ENCODE measurements at regions not wholly inside any gene's neighbourhood (a gene's known extent, or its start where the extent isn't known, plus 50 kb on each side); places are given as distances from the start of the nearest gene placed in this dataset.
A peak's percentile ranks its signal among the peaks of the same experiment; 100 is the strongest.

DNA sequence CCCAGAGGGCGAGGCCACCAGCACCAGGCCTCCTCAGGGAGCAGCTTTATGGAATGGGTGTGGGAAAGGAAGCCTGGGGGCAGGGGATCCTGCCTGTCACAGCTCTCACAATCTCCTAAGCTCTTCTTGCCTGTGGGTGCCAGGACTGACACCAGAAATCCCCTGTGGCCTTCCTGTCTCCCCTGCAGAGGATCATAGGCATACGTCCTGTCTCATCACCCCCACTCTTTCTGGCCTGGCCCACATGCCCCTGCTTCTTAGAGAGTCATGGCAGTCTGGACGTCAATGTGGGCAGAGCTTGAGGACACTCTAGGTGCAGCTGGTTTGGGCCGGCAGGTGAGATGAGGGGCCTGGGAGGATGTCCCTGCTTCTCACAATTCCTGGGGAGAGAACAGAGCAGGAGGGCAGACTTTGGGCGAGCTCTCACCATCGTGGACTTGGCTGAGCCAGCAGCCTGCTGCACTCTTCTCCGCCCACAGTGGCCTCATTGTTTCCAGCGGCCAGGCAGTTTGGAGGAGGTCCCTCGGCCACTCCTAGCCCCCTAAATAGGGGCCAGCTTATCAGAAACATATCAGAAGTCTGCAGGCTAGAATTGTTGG is 67.3 kb upstream of the ZFR start:
- Histone ChIP-seq H3K9me3 (no peaks in the 10 kb centered on the region), H3K27ac (ENCODE audit: low read length) (no peak overlapping the region), H3K4me3 (ENCODE audit: control insufficient read depth in 1 of 2, extremely low read depth in 1 of 2, low read length in 1 of 2) (no peak overlapping the region), H3K4me1 (ENCODE audit: control insufficient read depth in 1 of 2, extremely low read depth in 1 of 2, insufficient read depth in 2 of 2, low read length in 2 of 2) (no peaks in the 10 kb centered on the region), H3K36me3 (ENCODE audit: control insufficient read depth in 2 of 2, extremely low read depth in 1 of 2, insufficient read depth in 1 of 2, low read length in 1 of 2) (no peaks in the 10 kb centered on the region), H3K27me3 (replicated peaks in 1 of 2; ENCODE audit: control insufficient read depth in 2 of 2, extremely low read depth in 1 of 2, insufficient read depth in 2 of 2, low read length in 1 of 2) (peaks cover 0 to 3% of the 10 kb centered on the region in 2 experiments)
- Mint-ChIP-seq H3K36me3 (no peaks in the 10 kb centered on the region), H3K4me1 (no peaks in the 10 kb centered on the region), H3K27me3 (peaks cover 0 to under 1% of the 10 kb centered on the region in 2 donors), H3K9me3 (no peaks in the 10 kb centered on the region), H3K4me3 (no peak overlapping the region), H3K27ac (no peak overlapping the region)
- DNase-seq, result peak in 8 of 35 experiments; percentile 2 to 62 (median 12)
- CTCF ChIA-PET, result interaction anchor here in 1 of 2 donors (0.6 to 1.1 kb wide), 2 partner anchors 78 to 121 kb away, joined by 3 to 4 read pairs; no protein-coding TSS in a partner anchor
- ATAC-seq (replicated peaks in 1 of 4), result peak; percentile 58 to 88 (median 78)
- 89% methylated on average over 5 of the region's 9 CpGs for WGBS (ENCODE audit: insufficient coverage)
- POLR2A ChIA-PET, result no interaction called here

GRCh38 chr5:32510860-32511259 is 66.3 kb upstream of the ZFR start:
- Mint-ChIP-seq H3K9me3 (no peaks in the 10 kb centered on the region), H3K27ac (no peak overlapping the region), H3K4me1 (peaks cover 0 to 4% (median 1%) of the 10 kb centered on the region in 3 donors), H3K36me3 (no peaks in the 10 kb centered on the region), H3K4me3 (no peak overlapping the region), H3K27me3 (no peaks in the 10 kb centered on the region)
- Histone ChIP-seq H3K27me3 (replicated peaks in 1 of 2; ENCODE audit: control insufficient read depth in 2 of 2, extremely low read depth in 1 of 2, insufficient read depth in 2 of 2, low read length in 1 of 2) (peaks cover 0 to 3% of the 10 kb centered on the region in 2 experiments), H3K27ac (ENCODE audit: low read length) (no peak overlapping the region), H3K9me3 (no peaks in the 10 kb centered on the region), H3K4me3 (ENCODE audit: control insufficient read depth in 1 of 2, extremely low read depth in 1 of 2, low read length in 1 of 2) (no peak overlapping the region), H3K36me3 (ENCODE audit: control insufficient read depth in 2 of 2, extremely low read depth in 1 of 2, insufficient read depth in 1 of 2, low read length in 1 of 2) (no peaks in the 10 kb centered on the region), H3K4me1 (ENCODE audit: control insufficient read depth in 1 of 2, extremely low read depth in 1 of 2, insufficient read depth in 2 of 2, low read length in 2 of 2) (no peaks in the 10 kb centered on the region)
- ATAC-seq (replicated peaks in 1 of 4), result no peak
- ChIA-PET POLR2A (no interaction called here), CTCF (no interaction called here)
- WGBS (ENCODE audit: insufficient coverage), result 22% methylated on average over 1 of the region's 1 CpG
- no peak for DNase-seq

- ATAC-seq (replicated peaks in 1 of 4), result no peak
- peaks cover 0 to 6% of the 10 kb centered on the region in 2 donors for H3K27me3 Mint-ChIP-seq
Measured at GRCh38 chr5:32508806-32509805, 64.6 kb upstream of the ZFR start.

DNA sequence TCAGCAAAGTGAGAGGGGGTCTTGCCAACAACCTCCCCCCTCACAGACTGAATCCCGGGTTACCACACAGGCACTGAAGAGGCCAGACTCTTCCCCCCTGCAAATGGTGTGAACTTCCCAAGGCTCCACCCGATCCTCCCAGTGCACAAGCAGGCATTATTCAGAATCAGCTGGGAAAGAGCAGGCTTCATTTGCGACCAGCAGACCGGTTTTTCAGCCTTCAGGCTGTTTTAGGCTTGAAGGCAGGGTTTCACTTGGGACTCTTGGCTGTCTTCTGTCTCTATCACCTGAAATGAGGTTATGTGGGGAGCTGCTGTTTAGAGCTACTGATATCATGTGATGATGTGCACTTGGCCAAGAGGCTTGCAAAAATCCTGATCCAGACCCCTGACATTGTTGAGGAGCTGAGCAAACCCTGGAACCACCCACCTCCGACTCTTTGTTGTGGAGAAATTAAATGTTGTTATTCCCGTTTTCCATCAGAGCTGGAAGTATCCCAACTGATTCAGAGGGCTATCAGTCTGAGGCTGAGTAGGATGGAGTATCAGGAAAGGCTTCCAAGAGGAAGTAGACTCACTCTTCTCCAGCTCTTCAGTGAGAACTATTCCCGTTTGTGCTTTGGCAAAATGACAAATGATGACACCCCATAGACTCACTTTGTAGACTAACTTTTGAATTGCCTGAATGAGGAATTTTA is 63.3 kb upstream of the ZFR start:
- H3K27me3 Mint-ChIP-seq, result peaks cover 0 to 6% of the 10 kb centered on the region in 2 donors

More at GRCh38 chr5:32508806-32509805, 64.6 kb upstream of the ZFR start:
- ChIA-PET POLR2A (no interaction called here), CTCF (interaction anchor here in 1 of 2 donors (0.6 kb wide), 2 partner anchors 14 to 348 kb away, joined by 3 to 4 read pairs; no protein-coding TSS in a partner anchor)
- H3K9me3 ChIP-seq, result no peaks in the 10 kb centered on the region
- WGBS (ENCODE audit: insufficient coverage), result 83% methylated on average over 2 of the region's 8 CpGs
- Mint-ChIP-seq H3K36me3 (no peaks in the 10 kb centered on the region), H3K4me3 (no peak overlapping the region), H3K27ac (no peak overlapping the region), H3K9me3 (no peaks in the 10 kb centered on the region), H3K4me1 (peaks cover 16 to 21% (median 18%) of the 10 kb centered on the region in 3 donors)
- H3K4me3 ChIP-seq (ENCODE audit: control insufficient read depth in 1 of 2, extremely low read depth in 1 of 2, low read length in 1 of 2), result no peak overlapping the region
- H3K27ac ChIP-seq (ENCODE audit: low read length), result no peak overlapping the region
- H3K36me3 ChIP-seq (ENCODE audit: control insufficient read depth in 2 of 2, extremely low read depth in 1 of 2, insufficient read depth in 1 of 2, low read length in 1 of 2), result no peaks in the 10 kb centered on the region
- peaks cover 3 to 13% of the 10 kb centered on the region in 2 experiments for H3K4me1 ChIP-seq (ENCODE audit: control insufficient read depth in 1 of 2, extremely low read depth in 1 of 2, insufficient read depth in 2 of 2, low read length in 2 of 2)
- peaks cover 0 to 3% of the 10 kb centered on the region in 2 experiments for H3K27me3 ChIP-seq (replicated peaks in 1 of 2; ENCODE audit: control insufficient read depth in 2 of 2, extremely low read depth in 1 of 2, insufficient read depth in 2 of 2, low read length in 1 of 2)
- no peak for DNase-seq

GRCh38 chr5:32506799-32507198 is 62.3 kb upstream of the ZFR start:
- CTCF ChIA-PET, result no interaction called here
- no peak overlapping the region for H3K4me3 ChIP-seq (ENCODE audit: control insufficient read depth in 1 of 2, extremely low read depth in 1 of 2, low read length in 1 of 2)
- no peaks in the 10 kb centered on the region for H3K36me3 Mint-ChIP-seq
- H3K4me1 Mint-ChIP-seq, result peaks cover 16 to 23% (median 18%) of the 10 kb centered on the region in 3 donors
- peaks cover 3 to 13% of the 10 kb centered on the region in 2 experiments for H3K4me1 ChIP-seq (ENCODE audit: control insufficient read depth in 1 of 2, extremely low read depth in 1 of 2, insufficient read depth in 2 of 2, low read length in 2 of 2)
- no peaks in the 10 kb centered on the region for H3K9me3 Mint-ChIP-seq
- ATAC-seq (replicated peaks in 1 of 4) (no peak), DNase-seq (no peak)
- WGBS (ENCODE audit: insufficient coverage), result no CpG with 5 or more reads among the region's 1 CpG
- no peak overlapping the region for H3K27ac Mint-ChIP-seq
- peaks cover 0 to 6% of the 10 kb centered on the region in 2 donors for H3K27me3 Mint-ChIP-seq
- no peaks in the 10 kb centered on the region for H3K9me3 ChIP-seq
- POLR2A ChIA-PET, result no interaction called here
- H3K4me3 Mint-ChIP-seq, result no peak overlapping the region
- no peaks in the 10 kb centered on the region for H3K36me3 ChIP-seq (ENCODE audit: control insufficient read depth in 2 of 2, extremely low read depth in 1 of 2, insufficient read depth in 1 of 2, low read length in 1 of 2)
- H3K27ac ChIP-seq (ENCODE audit: low read length), result no peak overlapping the region
- peaks cover 0 to 3% of the 10 kb centered on the region in 2 experiments for H3K27me3 ChIP-seq (replicated peaks in 1 of 2; ENCODE audit: control insufficient read depth in 2 of 2, extremely low read depth in 1 of 2, insufficient read depth in 2 of 2, low read length in 1 of 2)

More for the DNA sequence above, 63.3 kb upstream of the ZFR start:
- H3K27ac Mint-ChIP-seq, result no peak overlapping the region
- Histone ChIP-seq H3K4me3 (ENCODE audit: control insufficient read depth in 1 of 2, extremely low read depth in 1 of 2, low read length in 1 of 2) (no peak overlapping the region), H3K36me3 (ENCODE audit: control insufficient read depth in 2 of 2, extremely low read depth in 1 of 2, insufficient read depth in 1 of 2, low read length in 1 of 2) (no peaks in the 10 kb centered on the region), H3K27me3 (replicated peaks in 1 of 2; ENCODE audit: control insufficient read depth in 2 of 2, extremely low read depth in 1 of 2, insufficient read depth in 2 of 2, low read length in 1 of 2) (peaks cover 0 to 3% of the 10 kb centered on the region in 2 experiments), H3K9me3 (no peaks in the 10 kb centered on the region), H3K4me1 (ENCODE audit: control insufficient read depth in 1 of 2, extremely low read depth in 1 of 2, insufficient read depth in 2 of 2, low read length in 2 of 2) (peaks cover 3 to 13% of the 10 kb centered on the region in 2 experiments), H3K27ac (ENCODE audit: low read length) (no peak overlapping the region)
- no peak for ATAC-seq (replicated peaks in 1 of 4)
- no peak for DNase-seq
- POLR2A ChIA-PET, result no interaction called here
- no peaks in the 10 kb centered on the region for H3K36me3 Mint-ChIP-seq
- CTCF ChIA-PET, result no interaction called here
- H3K4me1 Mint-ChIP-seq, result peaks cover 16 to 22% (median 18%) of the 10 kb centered on the region in 3 donors
- H3K4me3 Mint-ChIP-seq, result no peak overlapping the region
- WGBS (ENCODE audit: insufficient coverage), result 82% methylated on average over 3 of the region's 7 CpGs
- no peaks in the 10 kb centered on the region for H3K9me3 Mint-ChIP-seq

DNA sequence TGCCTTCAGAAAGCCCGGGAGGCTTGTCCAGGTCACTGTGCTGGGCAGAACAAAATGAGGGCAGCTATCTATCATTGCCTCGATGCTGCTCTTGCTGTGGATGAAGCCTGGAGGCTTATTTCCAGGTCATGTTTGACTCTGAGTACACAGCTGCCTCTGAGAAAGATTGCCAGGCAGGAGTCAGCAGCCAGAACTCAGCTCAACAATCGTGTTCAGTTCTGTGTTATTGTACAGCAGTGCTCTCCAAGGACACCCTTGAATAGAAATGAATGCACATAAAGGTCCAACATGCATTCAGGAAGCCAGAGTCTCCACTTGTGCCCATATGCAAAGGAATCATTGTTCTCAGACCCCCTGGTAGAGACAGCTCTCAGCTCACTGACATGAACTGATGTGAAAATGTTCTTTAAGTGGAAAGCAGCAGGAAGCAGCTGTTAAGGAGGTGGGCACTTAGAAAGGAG is 61.7 kb upstream of the ZFR start:
- DNase-seq (no peak), ATAC-seq (replicated peaks in 1 of 4) (no peak)
- Mint-ChIP-seq H3K4me1 (peaks cover 16 to 23% (median 18%) of the 10 kb centered on the region in 3 donors), H3K27ac (no peak overlapping the region), H3K9me3 (no peaks in the 10 kb centered on the region), H3K36me3 (no peaks in the 10 kb centered on the region), H3K27me3 (peaks cover 0 to 8% of the 10 kb centered on the region in 2 donors), H3K4me3 (no peak overlapping the region)
- no peak overlapping the region for H3K4me3 ChIP-seq (ENCODE audit: control insufficient read depth in 1 of 2, extremely low read depth in 1 of 2, low read length in 1 of 2)
- POLR2A ChIA-PET, result no interaction called here
- H3K4me1 ChIP-seq (ENCODE audit: control insufficient read depth in 1 of 2, extremely low read depth in 1 of 2, insufficient read depth in 2 of 2, low read length in 2 of 2), result peaks cover 3 to 13% of the 10 kb centered on the region in 2 experiments
- H3K27me3 ChIP-seq (replicated peaks in 1 of 2; ENCODE audit: control insufficient read depth in 2 of 2, extremely low read depth in 1 of 2, insufficient read depth in 2 of 2, low read length in 1 of 2), result peaks cover 0 to 3% of the 10 kb centered on the region in 2 experiments
- 63% methylated on average over 3 of the region's 3 CpGs for WGBS (ENCODE audit: insufficient coverage)
- H3K27ac ChIP-seq (ENCODE audit: low read length), result no peak overlapping the region
- no peaks in the 10 kb centered on the region for H3K9me3 ChIP-seq
- CTCF ChIA-PET, result no interaction called here
- H3K36me3 ChIP-seq (ENCODE audit: control insufficient read depth in 2 of 2, extremely low read depth in 1 of 2, insufficient read depth in 1 of 2, low read length in 1 of 2), result no peaks in the 10 kb centered on the region

Data from T-cell (primary cell).